AG10803 (cell line): ENCODE measurements at regions not wholly inside any gene's neighbourhood (a gene's known extent, or its start where the extent isn't known, plus 50 kb on each side); places are given as distances from the start of the nearest gene placed in this dataset.

Experiments
- DNase-seq: peaks from one replicate; pipeline ENCODE4 v3.0.0; 2010; ENCODE audit warnings: low read depth
- H3K4me3 ChIP-seq: 2 replicates; pipeline ENCODE4 v1.5.1; 2011; ENCODE audit warnings: mild to moderate bottlenecking, low read length, control low read depth
- CTCF ChIP-seq: conservative IDR thresholded peaks from 2 replicates; pipeline ENCODE4 v1.5.1; 2011; ENCODE audit warnings: mild to moderate bottlenecking, low read length, control low read depth, inconsistent platforms

GRCh38 chr5:89071101-89071940 lies 188.3 kb upstream of the MEF2C start:
- H3K4me3 ChIP-seq, result no peak overlapping the region
- no peak for DNase-seq
- no peak for TF ChIP-seq CTCF

- no peak overlapping the region for H3K4me3 ChIP-seq
- TF ChIP-seq CTCF, result no peak
- DNase-seq, result no peak
Observed at GRCh38 chr5:89069591-89069990, 186.6 kb upstream of the MEF2C start.

GRCh38 chr5:89067362-89067761 lies 184.4 kb upstream of the MEF2C start:
- TF ChIP-seq CTCF, result no peak
- DNase-seq, result no peak

GRCh38 chr5:89065919-89066318 lies 182.9 kb upstream of the MEF2C start:
- DNase-seq, result no peak
- no peak for TF ChIP-seq CTCF
- no peak overlapping the region for H3K4me3 ChIP-seq

More at GRCh38 chr5:89067362-89067761, 184.4 kb upstream of the MEF2C start:
- no peak overlapping the region for H3K4me3 ChIP-seq

- no peak for TF ChIP-seq CTCF
- H3K4me3 ChIP-seq, result no peak overlapping the region
- DNase-seq, result no peak
Observed at GRCh38 chr5:89064736-89065135, 181.8 kb upstream of the MEF2C start.

- no peak for TF ChIP-seq CTCF
- no peak for DNase-seq
- H3K4me3 ChIP-seq, result no peak overlapping the region
Observed at GRCh38 chr5:89064054-89064453, 181.1 kb upstream of the MEF2C start.

- no peak overlapping the region for H3K4me3 ChIP-seq
- no peak for DNase-seq
- TF ChIP-seq CTCF, result no peak
Observed at GRCh38 chr5:89060768-89061167, 177.8 kb upstream of the MEF2C start.
